HG03025 (cell line): ENCODE measurements at regions not wholly inside any gene's neighbourhood (a gene's known extent, or its start where the extent isn't known, plus 50 kb on each side); places are given as distances from the start of the nearest gene placed in this dataset.
"Not testable (repeated sequence)": the region's sequence is repeated elsewhere in the genome, so short reads cannot be mapped to it uniquely, and the experiment has no call there.

Experiments used
- ATAC-seq: cut with Tn5 transposase; IDR thresholded peaks from one replicate; pipeline ENCODE4 v1.9.1; 2021; ENCODE audit warnings: mild to moderate bottlenecking, moderate library complexity; ENCODE audit not compliant: unreplicated experiment, low FRiP score

DNA sequence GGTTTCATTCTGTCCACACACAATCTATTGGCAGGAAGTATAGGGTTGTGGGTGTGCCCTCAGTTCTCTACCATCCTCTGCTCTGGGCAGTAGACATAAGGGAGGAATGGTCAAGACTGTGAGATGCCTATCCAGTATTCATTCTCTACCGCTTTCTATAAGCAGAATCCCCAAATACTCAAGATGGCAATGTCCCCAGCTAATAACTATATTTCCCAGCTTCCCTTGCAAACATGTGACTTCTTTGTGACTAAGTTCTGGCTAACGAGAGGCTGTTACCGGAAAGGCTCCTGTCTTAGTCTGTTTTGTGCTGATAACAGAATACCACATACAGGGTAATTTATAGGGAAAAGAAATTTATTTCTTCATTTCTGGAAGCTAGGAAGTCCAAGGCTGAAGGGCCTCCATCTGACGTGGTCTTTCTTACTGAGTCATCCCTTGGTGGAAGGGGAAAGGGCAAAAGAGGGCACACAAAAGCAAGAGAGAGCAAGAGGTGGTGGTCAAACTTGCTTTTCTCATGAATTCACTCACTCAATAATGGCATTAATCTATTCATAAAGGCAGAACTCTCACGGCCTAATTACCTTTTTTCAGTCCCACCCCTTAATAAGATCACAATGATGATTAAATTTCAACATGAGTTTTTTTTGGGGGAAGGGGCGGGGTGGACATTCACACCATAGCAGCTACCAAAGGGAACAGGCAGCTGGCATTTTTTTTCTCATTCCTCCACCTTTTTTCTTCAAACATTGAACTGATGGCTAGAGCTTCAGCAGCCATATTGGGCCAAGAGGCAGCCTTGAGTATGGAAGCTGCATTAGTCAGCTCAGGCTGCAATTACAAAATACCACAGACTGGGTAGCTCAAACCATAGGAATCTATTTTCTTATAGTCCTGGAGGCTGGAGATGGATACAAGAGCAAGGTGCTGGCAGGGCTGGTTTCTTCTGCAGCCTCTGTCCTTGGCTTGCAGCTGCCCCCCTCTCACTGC lies 109.7 kb upstream of the OR9Q1 start:
- ATAC-seq: no peak

GRCh38 chr11:57917632-57918031 lies 106.0 kb upstream of the OR9Q1 start:
- no peak for ATAC-seq

- no peak for ATAC-seq
These were observed 102.7 kb upstream of the OR9Q1 start for GRCh38 chr11:57920971-57921370.

DNA sequence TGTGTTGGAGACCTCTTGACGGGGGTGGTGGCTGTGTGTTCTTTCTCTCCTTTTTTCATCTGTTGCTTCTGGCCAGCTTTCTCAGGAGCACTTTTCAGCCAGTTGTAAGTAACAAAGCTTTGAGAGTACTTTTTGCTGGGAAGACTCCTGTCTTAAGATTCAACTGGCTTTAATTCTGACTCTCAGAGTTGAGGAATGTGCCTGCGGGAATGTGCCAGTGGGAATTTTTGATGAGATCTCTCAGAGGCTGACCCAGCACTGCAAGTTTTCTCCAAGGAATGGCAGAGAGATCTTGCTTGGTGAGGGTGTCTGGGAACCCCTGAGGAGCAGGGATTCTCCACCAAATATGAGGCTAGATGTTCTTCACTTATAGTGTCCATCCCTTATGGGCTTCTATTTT lies 91.6 kb upstream of the OR9Q1 start:
- ATAC-seq: no peak

GRCh38 chr11:57935402-57936049 lies 88.2 kb upstream of the OR9Q1 start:
- ATAC-seq: no peak

GRCh38 chr11:57936050-57936418 lies 87.6 kb upstream of the OR9Q1 start:
- no peak for ATAC-seq

- no peak for ATAC-seq
These were observed 86.2 kb upstream of the OR9Q1 start for GRCh38 chr11:57937431-57937830.

DNA sequence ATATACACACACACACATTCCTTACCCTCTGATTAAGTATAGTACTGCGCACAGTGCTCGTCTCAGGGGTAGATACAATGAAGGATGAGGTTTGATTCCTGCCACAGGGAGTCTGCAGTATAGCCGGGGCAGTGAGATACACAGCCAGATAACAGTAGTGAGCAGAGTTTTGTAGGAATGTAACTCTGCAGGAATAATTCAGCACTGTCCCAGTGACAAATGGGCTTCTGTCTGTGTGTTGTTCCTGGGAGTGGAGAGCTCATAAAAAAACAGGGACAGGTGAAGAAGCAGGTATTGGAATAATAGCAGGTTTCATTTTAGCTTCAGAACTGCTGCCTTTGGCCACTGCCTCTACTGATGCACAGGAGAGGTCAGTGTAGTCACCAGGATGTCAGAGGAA lies 85.3 kb upstream of the OR9Q1 start:
- no peak for ATAC-seq

DNA sequence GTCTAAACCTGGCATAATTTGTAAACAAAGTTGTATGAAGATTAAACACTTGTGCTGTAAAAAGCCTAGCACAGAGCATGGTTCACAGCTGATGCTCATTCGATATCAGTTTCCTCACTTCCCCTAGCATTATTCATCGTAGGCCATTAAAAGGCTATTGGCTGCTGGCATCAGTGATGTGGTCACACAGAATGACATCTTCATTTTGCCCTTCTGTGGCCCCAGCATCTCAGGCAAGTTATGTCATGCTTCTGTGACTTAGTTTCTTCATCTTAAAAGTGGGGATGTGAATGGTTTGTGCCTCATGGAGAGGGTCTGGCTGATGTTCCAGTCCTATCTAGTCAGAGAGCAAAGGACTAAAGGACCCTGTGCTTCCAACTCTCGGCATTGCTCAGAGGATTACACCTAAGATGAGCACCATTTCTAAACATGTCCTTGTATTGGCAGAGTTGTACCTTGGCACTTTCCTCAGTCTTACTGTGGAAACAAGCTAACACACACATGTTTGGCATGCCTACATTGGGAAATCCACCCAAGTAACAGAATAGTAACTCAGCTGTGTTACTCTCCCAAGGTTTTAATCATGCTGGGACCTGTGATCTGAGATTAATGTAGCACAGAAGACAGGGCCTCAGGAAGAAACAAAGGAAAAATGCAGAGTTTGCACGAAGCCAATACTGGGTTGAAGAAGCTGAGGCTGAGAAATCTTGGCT lies 83.5 kb upstream of the OR9Q1 start:
- no peak for ATAC-seq

GRCh38 chr11:57941875-57942274 lies 81.8 kb upstream of the OR9Q1 start:
- ATAC-seq: no peak

GRCh38 chr11:57942808-57943207 lies 80.9 kb upstream of the OR9Q1 start:
- no peak for ATAC-seq

DNA sequence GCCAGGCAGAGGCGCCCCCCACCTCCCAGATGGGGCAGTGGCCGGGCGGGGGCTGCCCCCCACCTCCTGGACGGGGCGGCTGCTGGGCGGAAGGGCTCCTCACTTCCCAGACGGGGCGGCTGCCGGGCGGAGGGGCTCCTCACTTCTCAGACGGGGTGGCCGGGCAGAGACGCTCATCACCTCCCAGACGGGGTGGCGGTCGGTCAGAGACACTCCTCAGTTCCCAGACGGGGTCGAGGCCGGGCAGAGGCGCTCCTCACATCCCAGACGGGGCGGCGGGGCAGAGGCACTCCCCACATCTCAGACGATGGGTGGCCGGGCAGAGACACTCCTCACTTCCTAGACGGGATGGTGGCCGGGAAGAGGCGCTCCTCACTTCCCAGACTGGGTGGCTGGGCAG lies 79.9 kb upstream of the OR9Q1 start:
- ATAC-seq: not testable (repeated sequence)

- no peak for ATAC-seq
These were observed 77.1 kb upstream of the OR9Q1 start for GRCh38 chr11:57946628-57947027.

DNA sequence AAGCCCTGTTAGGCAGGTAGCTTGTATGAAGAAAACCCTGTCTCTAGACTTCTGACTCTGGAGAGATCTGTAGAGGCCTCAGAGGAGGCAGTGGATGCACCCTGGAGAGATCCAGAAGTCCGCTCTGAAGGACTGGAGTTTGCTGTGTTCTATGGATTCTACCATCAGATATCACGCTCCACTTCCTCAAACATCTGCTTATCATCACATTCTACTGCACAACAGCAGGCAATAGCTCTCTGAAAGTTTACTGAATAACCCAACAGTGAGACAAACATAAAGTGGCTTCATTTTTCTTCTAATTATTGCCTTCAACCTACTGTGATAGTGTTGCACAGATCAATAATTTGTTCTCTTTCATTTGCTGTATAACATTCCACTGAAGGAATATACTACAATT lies 59.0 kb upstream of the OR9Q1 start:
- ATAC-seq: no peak

DNA sequence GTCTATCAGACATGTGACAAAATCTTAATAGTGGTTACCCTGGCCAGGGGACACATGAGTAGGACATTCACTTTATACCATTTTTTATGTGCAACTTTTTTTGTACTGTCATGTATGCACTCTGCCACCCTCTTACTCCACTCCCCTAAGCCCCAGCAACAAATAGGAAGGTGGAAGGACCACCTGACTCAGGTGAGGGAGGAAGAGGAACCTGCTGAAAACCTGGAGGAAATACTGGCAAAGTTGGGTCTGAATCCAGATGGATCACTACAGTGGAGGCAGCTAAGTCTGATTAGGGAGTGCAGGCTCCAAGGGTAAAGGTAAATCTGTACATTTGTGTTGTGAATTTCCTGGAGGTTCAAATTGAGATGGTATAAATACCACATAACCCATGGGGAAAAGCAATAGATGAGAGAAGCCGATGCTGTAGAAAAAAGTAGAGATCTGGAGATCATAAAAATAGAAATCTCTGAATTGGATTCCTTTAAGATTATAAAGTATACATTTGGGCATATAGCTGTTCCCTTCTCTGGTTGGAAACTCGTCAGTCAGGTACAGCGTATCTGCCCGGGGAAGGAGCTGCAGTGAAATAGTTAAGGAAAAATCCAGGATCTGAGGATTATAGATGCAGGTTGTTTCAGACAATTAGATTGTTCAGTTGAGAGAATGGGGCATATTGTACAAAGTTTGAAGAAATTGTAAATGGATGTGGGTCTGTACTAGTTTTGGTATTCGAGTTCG lies 52.2 kb upstream of the OR9Q1 start:
- ATAC-seq: no peak

GRCh38 chr11:57972013-57972367 lies 51.7 kb upstream of the OR9Q1 start:
- ATAC-seq: no peak
